DMS 273 (cell line): ENCODE measurements at regions not wholly inside any gene's neighbourhood (a gene's known extent, or its start where the extent isn't known, plus 50 kb on each side); places are given as distances from the start of the nearest gene placed in this dataset.

Experiments
- DNase-seq: peaks from one replicate; lab custom pipeline; 2025; ENCODE audit not compliant: unreplicated experiment; lab: John Stamatoyannopoulos, UW

- DNase-seq: no peak
These were observed 201.4 kb downstream of the ZNF462 start for GRCh38 chr9:107064378-107064777.

DNA sequence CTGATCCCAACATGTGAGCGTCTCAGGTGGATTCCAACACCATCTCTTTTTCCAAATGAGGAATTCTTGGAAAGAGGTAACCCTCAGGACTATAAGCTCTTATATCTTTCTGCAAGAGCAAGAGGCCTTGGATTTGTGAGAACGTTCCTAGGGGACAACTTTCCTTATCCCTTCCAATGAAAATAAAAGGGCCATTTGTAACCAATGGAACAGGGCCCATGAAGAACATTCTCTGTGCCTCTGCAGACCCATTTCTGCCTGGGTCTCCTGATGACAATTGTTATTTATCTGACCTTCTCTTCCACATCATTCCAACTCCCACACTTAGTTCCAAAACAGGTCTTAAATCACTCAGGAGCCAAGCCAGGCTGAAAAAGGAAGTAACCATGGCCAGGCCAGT is 202.6 kb downstream of the ZNF462 start:
- DNase-seq: no peak

GRCh38 chr9:107067739-107068416 is 204.9 kb downstream of the ZNF462 start:
- DNase-seq: no peak

- no peak for DNase-seq
These were observed 205.6 kb downstream of the ZNF462 start for GRCh38 chr9:107068581-107068980.

GRCh38 chr9:107070586-107070985 is 207.6 kb downstream of the ZNF462 start:
- no peak for DNase-seq

DNA sequence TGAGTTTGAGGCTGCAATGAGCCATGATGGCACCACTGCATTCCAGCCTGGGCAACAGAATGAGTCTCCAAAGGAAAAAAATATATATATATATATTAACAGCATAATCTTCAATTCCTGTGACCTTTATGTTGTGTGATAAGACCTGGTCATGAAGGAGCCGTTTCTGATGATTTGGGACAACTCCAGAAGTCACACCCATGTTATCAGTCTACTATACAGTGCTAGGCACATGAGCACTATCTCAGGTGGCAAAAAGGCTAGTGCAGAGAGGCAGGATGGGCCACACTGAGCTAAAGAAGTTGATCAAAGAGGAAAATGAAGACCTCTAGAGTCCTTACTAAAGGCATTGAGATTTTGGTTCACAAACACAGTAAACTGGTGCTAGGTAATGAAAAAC is 205.0 kb upstream of the RAD23B start:
- DNase-seq: no peak

GRCh38 chr9:107079589-107079988 is 203.5 kb upstream of the RAD23B start:
- DNase-seq: no peak

- DNase-seq: no peak
These were observed 202.9 kb upstream of the RAD23B start for GRCh38 chr9:107080130-107080529.

- DNase-seq: no peak
These were observed 196.6 kb upstream of the RAD23B start for GRCh38 chr9:107086460-107086859.

GRCh38 chr9:107087222-107087621 is 195.9 kb upstream of the RAD23B start:
- DNase-seq: peak; percentile 2

DNA sequence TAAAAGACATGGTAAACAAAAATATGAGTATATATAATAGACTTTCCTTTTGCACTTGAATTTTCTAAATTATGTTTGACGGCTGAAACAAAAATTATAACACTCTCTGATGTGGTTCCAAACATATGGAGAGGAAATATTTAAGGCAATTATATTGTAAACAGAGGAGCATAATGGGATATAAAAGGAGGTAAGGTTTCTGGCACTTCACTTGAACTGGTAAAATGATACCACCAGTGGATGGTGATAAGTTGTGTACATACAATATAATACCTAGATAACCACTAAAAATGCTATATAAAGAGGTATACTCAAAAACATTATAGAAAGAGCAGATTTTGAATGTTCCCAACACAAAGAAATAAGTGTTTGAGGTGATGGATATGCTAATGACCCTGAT is 192.9 kb upstream of the RAD23B start:
- no peak for DNase-seq

- DNase-seq: no peak
These were observed 189.6 kb upstream of the RAD23B start for GRCh38 chr9:107093365-107094060.

GRCh38 chr9:107094370-107094769 is 188.7 kb upstream of the RAD23B start:
- no peak for DNase-seq

DNA sequence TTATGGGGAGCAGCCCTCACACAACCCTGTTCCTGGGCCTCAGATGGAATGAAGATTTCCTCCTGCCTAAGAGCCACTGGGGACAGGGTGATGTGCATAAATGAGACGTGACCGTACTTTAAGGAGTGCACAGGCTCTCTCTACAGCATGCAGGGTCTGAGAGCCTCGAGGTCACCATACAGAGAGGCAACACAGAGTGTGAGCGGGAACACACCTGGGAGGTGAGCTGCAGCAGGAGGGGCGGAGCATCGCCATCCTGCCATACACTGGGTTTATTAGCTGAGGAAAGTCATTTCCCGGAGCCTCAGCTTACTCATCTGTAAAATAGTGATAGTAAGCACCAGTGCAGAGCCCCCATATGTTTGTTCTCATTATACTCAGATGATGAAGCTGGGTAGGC is 182.5 kb upstream of the RAD23B start:
- no peak for DNase-seq

- no peak for DNase-seq
These were observed 181.1 kb upstream of the RAD23B start for GRCh38 chr9:107102011-107102410.

DNA sequence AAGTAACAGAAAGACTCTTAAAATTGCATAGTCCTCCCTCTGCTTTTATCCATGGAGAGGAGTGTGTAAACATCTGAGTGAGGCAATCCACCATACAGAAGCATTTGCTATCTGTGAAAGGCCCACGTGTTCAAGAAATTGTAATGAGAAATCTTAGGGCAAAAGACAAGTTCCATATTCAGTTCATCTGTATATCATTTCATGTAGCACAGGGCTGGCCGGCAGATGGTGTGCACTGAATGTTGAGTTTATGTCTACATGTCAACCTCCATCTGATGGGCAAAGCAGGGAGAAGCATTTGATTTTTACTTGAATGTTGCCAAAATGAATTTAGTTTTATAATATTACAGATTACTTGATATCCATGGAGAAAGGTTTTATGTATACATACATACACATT is 179.5 kb upstream of the RAD23B start:
- DNase-seq: peak; percentile 7

DNA sequence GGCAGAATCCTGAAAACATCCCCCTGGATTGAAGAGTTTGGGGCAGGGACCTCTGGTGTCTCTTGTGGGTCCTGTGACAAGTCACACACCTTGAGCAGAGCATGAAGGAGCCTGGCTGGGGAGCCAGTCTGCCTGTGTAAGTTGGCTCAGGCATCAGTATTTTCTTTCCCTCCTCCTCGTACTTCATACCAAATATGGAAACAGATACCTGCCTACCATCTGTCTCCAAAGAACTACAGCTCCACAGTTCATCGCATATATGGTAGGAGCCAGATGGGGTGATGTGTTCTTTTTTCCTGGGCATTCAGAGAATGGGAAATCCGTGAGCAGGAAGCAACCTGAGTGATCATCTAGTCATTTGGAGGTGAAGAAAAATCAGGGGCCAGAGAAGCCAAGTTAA is 177.3 kb upstream of the RAD23B start:
- peak; percentile 82 for DNase-seq

DNA sequence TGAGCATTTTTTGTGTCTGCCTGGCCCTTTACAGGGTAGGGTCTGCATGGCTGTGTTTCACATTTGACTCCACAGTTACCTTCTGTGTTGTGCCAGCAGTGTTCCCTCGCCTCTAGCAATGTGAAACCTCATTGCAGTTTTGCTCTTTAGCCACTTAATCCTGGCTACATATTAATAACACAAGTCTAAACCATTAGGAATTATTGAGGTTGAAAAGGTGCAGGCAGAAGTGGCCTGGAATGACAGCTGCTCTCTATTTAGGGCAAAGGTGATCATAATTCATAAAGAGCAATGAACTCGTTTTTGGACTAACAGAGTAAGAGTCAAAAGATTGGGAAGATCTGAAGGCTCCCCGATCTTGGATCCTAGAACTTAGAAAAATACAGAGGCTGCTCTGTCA is 176.7 kb upstream of the RAD23B start:
- DNase-seq: no peak

DNA sequence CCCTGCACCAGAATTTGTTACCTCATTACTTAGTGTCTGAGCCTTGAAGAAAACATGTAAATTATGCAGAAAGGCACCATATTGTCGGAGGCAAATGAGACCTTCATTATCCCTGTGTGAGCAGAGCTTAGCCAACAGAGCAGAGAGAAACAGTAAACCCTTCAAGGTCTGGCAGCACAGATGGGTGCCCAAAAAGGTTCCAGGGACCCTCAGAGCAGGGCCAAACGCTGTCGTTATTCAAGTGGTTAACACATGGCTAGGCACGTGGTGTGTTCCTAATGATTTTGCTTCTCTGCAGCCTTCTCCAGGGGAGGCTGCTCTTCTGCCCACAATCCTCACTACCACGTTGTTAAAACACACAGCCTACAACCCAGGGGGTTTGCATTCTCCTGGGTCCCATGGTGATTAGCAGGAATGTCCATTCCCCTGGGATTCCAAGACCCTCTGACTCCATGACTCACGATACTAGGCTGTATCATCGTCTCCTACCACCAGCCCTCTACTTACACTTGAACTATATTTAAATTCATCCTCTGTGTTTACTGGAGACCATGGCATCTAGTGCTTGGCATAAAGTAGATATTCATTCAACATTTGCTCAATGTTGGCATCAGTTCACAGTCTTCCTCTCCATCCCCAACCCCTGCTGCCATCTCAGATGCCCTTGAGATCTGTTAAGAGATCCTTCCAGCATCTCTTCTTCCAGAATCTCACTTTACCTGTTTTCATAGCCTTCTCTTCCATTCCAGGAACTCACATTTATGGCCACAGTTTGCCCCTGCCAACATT is 174.5 kb upstream of the RAD23B start:
- DNase-seq: peak; percentile 29

- DNase-seq: no peak
These were observed 173.8 kb upstream of the RAD23B start for GRCh38 chr9:107109324-107109723.

GRCh38 chr9:107110153-107110552 is 172.9 kb upstream of the RAD23B start:
- no peak for DNase-seq

DNA sequence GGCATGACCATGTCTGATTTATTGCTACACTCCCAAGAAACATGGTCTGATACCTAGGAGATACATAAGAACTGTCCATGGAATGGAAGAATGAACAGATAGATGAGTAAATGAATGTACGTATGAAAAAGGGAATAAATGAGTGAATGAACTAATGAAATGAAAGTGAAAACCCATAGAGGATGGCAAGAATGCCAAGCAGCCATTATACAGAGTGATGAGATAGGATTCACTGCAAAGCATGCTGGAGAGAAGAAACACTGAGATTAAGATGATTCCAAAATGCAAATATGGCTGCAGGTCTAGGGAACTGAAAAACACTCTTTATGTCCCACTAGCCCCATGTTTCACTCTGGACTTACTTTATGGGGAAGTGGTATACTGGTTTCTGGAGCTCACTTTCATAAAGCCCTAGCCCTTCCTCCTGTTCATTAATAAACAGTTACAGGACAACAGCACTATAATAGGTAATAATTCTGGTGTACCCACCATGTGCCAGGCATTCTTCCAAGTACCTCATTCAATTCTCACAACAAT is 170.3 kb upstream of the RAD23B start:
- no peak for DNase-seq
